Muscle of leg (tissue), 3 donors: ENCODE measurements at regions not wholly inside any gene's neighbourhood (a gene's known extent, or its start where the extent isn't known, plus 50 kb on each side); places are given as distances from the start of the nearest gene placed in this dataset.
A peak's percentile ranks its signal among the peaks of the same experiment; 100 is the strongest.
"Not testable (repeated sequence)": the region's sequence is repeated elsewhere in the genome, so short reads cannot be mapped to it uniquely, and the experiment has no call there.

Experiments used
- DNase-seq: peaks from one replicate; pipeline ENCODE4 v3.0.0; 2013
- H3K27ac ChIP-seq: one replicate; pipeline ENCODE4 v1.5.1; 2013; ENCODE audit warnings: mild to moderate bottlenecking, low read length, control low read depth
- H3K27me3 ChIP-seq: one replicate; pipeline ENCODE4 v1.6.1; 2013; ENCODE audit warnings: low read length; ENCODE audit not compliant: control insufficient read depth, insufficient read depth
- H3K36me3 ChIP-seq: one replicate; pipeline ENCODE4 v1.6.1; 2013; ENCODE audit warnings: low read length; ENCODE audit not compliant: control insufficient read depth, insufficient read depth
- H3K4me1 ChIP-seq: one replicate; pipeline ENCODE4 v1.6.1; 2013; ENCODE audit warnings: low read length; ENCODE audit not compliant: control insufficient read depth, insufficient read depth
- H3K4me3 ChIP-seq: one replicate; pipeline ENCODE4 v1.5.1; 2013; ENCODE audit warnings: low read length, control low read depth
- H3K9me3 ChIP-seq: replicated peaks from 2 replicates; pipeline ENCODE4 v1.6.1; 2013; ENCODE audit warnings: low read depth, low read length; ENCODE audit not compliant: control insufficient read depth
- WGBS: methylation state at CpG from one replicate; pipeline ENCODE4 v1.1.5; 2013; ENCODE audit warnings: missing lambda C conversion rate; ENCODE audit not compliant: insufficient coverage; 5-methylcytosine and 5-hydroxymethylcytosine counted together

GRCh38 chr13:25017176-25017575 lies 78.8 kb upstream of the PABPC3 start:
- 97% methylated on average over 14 of the region's 17 CpGs for WGBS
- H3K36me3 ChIP-seq, H3K4me3 ChIP-seq, H3K4me1 ChIP-seq, H3K27ac ChIP-seq, DNase-seq, H3K9me3 ChIP-seq: not testable (repeated sequence)
- peaks cover 35% of the 10 kb centered on the region for H3K27me3 ChIP-seq

GRCh38 chr13:25017808-25018728 lies 77.9 kb upstream of the PABPC3 start:
- under 1% methylated on average over 72 of the region's 79 CpGs for WGBS
- H3K4me3 ChIP-seq, H3K27ac ChIP-seq, H3K36me3 ChIP-seq, H3K4me1 ChIP-seq, DNase-seq, H3K9me3 ChIP-seq: not testable (repeated sequence)
- peaks cover 33% of the 10 kb centered on the region for H3K27me3 ChIP-seq

- no peak overlapping the region for H3K27ac ChIP-seq
- H3K4me1 ChIP-seq: no peaks in the 10 kb centered on the region
- 6% methylated on average over 19 of the region's 24 CpGs for WGBS
- no peak overlapping the region for H3K4me3 ChIP-seq
- H3K36me3 ChIP-seq: no peaks in the 10 kb centered on the region
- DNase-seq: no peak
- H3K9me3 ChIP-seq: no peaks in the 10 kb centered on the region
- peaks cover 33% of the 10 kb centered on the region for H3K27me3 ChIP-seq
Observed at GRCh38 chr13:25018729-25019115, 77.2 kb upstream of the PABPC3 start.

GRCh38 chr13:25019741-25020140 lies 76.2 kb upstream of the PABPC3 start:
- H3K4me1 ChIP-seq, H3K4me3 ChIP-seq, H3K36me3 ChIP-seq, H3K27ac ChIP-seq, DNase-seq, H3K9me3 ChIP-seq: not testable (repeated sequence)
- H3K27me3 ChIP-seq: peaks cover 33% of the 10 kb centered on the region
- 87% methylated on average over 5 of the region's 16 CpGs for WGBS

GRCh38 chr13:25024175-25024574 lies 71.8 kb upstream of the PABPC3 start:
- peaks cover 11% of the 10 kb centered on the region for H3K27me3 ChIP-seq
- no peaks in the 10 kb centered on the region for H3K9me3 ChIP-seq

GRCh38 chr13:25032160-25032559 lies 63.8 kb upstream of the PABPC3 start:
- DNase-seq: no peak
- 74% methylated on average over 9 of the region's 9 CpGs for WGBS
- Histone ChIP-seq H3K27ac (no peak overlapping the region), H3K9me3 (no peaks in the 10 kb centered on the region), H3K27me3 (peaks cover 3% of the 10 kb centered on the region), H3K4me1 (no peaks in the 10 kb centered on the region), H3K4me3 (no peak overlapping the region), H3K36me3 (no peaks in the 10 kb centered on the region)

More at GRCh38 chr13:25024175-25024574, 71.8 kb upstream of the PABPC3 start:
- no peak overlapping the region for H3K4me3 ChIP-seq
- H3K4me1 ChIP-seq: no peaks in the 10 kb centered on the region
- H3K36me3 ChIP-seq: no peaks in the 10 kb centered on the region
- DNase-seq: no peak
- 67% methylated on average over 7 of the region's 9 CpGs for WGBS
- no peak overlapping the region for H3K27ac ChIP-seq

GRCh38 chr13:25034173-25034572 lies 61.8 kb upstream of the PABPC3 start:
- no peaks in the 10 kb centered on the region for H3K4me1 ChIP-seq
- peaks cover 3% of the 10 kb centered on the region for H3K27me3 ChIP-seq
- DNase-seq: no peak
- H3K27ac ChIP-seq: no peak overlapping the region
- no peaks in the 10 kb centered on the region for H3K36me3 ChIP-seq
- no peak overlapping the region for H3K4me3 ChIP-seq
- 75% methylated on average over 3 of the region's 5 CpGs for WGBS
- no peaks in the 10 kb centered on the region for H3K9me3 ChIP-seq

- H3K27ac ChIP-seq: no peak overlapping the region
- H3K4me3 ChIP-seq: no peak overlapping the region
- 39% methylated on average over 10 of the region's 12 CpGs for WGBS
- peak; percentile 72 for DNase-seq
- H3K4me1 ChIP-seq: no peaks in the 10 kb centered on the region
- H3K36me3 ChIP-seq: no peaks in the 10 kb centered on the region
- H3K27me3 ChIP-seq: peaks cover 6% of the 10 kb centered on the region
- no peaks in the 10 kb centered on the region for H3K9me3 ChIP-seq
Observed at GRCh38 chr13:25037057-25037813, 58.7 kb upstream of the PABPC3 start.

GRCh38 chr13:25042151-25042865 lies 53.6 kb upstream of the PABPC3 start:
- H3K4me1 ChIP-seq: peaks cover 4% of the 10 kb centered on the region
- no peak for DNase-seq
- H3K4me3 ChIP-seq: no peak overlapping the region
- peaks cover 30% of the 10 kb centered on the region for H3K27me3 ChIP-seq
- no peak overlapping the region for H3K27ac ChIP-seq
- no peaks in the 10 kb centered on the region for H3K9me3 ChIP-seq
- WGBS: 67% methylated on average over 7 of the region's 11 CpGs
- H3K36me3 ChIP-seq: no peaks in the 10 kb centered on the region

- H3K4me3 ChIP-seq: no peak overlapping the region
- no peaks in the 10 kb centered on the region for H3K9me3 ChIP-seq
- 76% methylated on average over 6 of the region's 6 CpGs for WGBS
- H3K27ac ChIP-seq: no peak overlapping the region
- peaks cover 6% of the 10 kb centered on the region for H3K4me1 ChIP-seq
- H3K27me3 ChIP-seq: peaks cover 43% of the 10 kb centered on the region
- DNase-seq: no peak
- no peaks in the 10 kb centered on the region for H3K36me3 ChIP-seq
Observed at GRCh38 chr13:25044071-25044470, 51.9 kb upstream of the PABPC3 start.
